ENCODE measurements at regions not wholly inside any gene's neighbourhood (a gene's known extent, or its start where the extent isn't known, plus 50 kb on each side); places are given as distances from the start of the nearest gene placed in this dataset.

GRCh38 chr6:74311431-74311830, 615.4 kb downstream of the CD109 start:
- no peak for TF ChIP-seq POLR2A (IDR thresholded peaks at IDR 0.05; ENCODE audit: low read length)
- TF ChIP-seq GATA1 (IDR thresholded peaks at IDR 0.05; ENCODE audit: low read depth, low read length) = no peak

Data from erythroblast (primary cell).